Activated CD4-positive, alpha-beta memory T cell treated with anti-CD3 and anti-CD28 coated beads, Interleukin-2, amount 10 ng/mL, durations not matched to agents 7 days and 5 days (primary cell): ENCODE measurements at regions not wholly inside any gene's neighbourhood (a gene's known extent, or its start where the extent isn't known, plus 50 kb on each side); places are given as distances from the start of the nearest gene placed in this dataset.

Source experiments
- CTCF ChIA-PET: fragments of 350-600 bp; sonication (Branson Sonifier 250); formaldehyde crosslinking; loops from one replicate; lab custom pipeline; 2021; ENCODE audit warnings: antibody characterized with exemption, inconsistent platforms; lab: Charles Lee
- POLR2A ChIA-PET: fragments of 350-600 bp; sonication (Branson Sonifier 250); formaldehyde crosslinking; loops from one replicate; lab custom pipeline; 2021; ENCODE audit warnings: antibody characterized with exemption; lab: Charles Lee
- DNase-seq: peaks from one replicate; pipeline ENCODE4 v3.0.0-alpha.2; 2020
- H3K27ac Mint-ChIP-seq: one replicate; pipeline ENCODE4 v1.8.0; 2021; ENCODE audit warnings: mild to moderate bottlenecking, mixed read lengths
- H3K27me3 Mint-ChIP-seq: one replicate; pipeline ENCODE4 v1.8.0; 2021; ENCODE audit warnings: mixed read lengths
- H3K36me3 Mint-ChIP-seq: one replicate; pipeline ENCODE4 v1.8.0; 2021; ENCODE audit warnings: low read depth, mixed read lengths
- H3K4me1 Mint-ChIP-seq: one replicate; pipeline ENCODE4 v1.8.0; 2021; ENCODE audit warnings: mixed read lengths
- H3K4me3 Mint-ChIP-seq: one replicate; pipeline ENCODE4 v1.8.0; 2021; ENCODE audit warnings: mild to moderate bottlenecking, mixed read lengths
- H3K9me3 Mint-ChIP-seq: one replicate; pipeline ENCODE4 v1.8.0; 2021; ENCODE audit warnings: mixed read lengths

GRCh38 chr6:91879386-91879995, 1292.6 kb upstream of the MAP3K7 start:
- Mint-ChIP-seq H3K27me3 (no peaks in the 10 kb centered on the region), H3K36me3 (no peaks in the 10 kb centered on the region), H3K4me3 (no peak overlapping the region), H3K4me1 (no peaks in the 10 kb centered on the region), H3K9me3 (peaks cover 13% of the 10 kb centered on the region), H3K27ac (no peak overlapping the region)
- CTCF ChIA-PET: no interaction called here
- no peak for DNase-seq
- POLR2A ChIA-PET: no interaction called here

GRCh38 chr6:91877994-91878393, 1291.1 kb upstream of the MAP3K7 start:
- CTCF ChIA-PET: no interaction called here
- H3K4me1 Mint-ChIP-seq: no peaks in the 10 kb centered on the region
- no peaks in the 10 kb centered on the region for H3K27me3 Mint-ChIP-seq
- no peak overlapping the region for H3K27ac Mint-ChIP-seq
- no peaks in the 10 kb centered on the region for H3K36me3 Mint-ChIP-seq
- POLR2A ChIA-PET: no interaction called here
- no peak for DNase-seq
- H3K4me3 Mint-ChIP-seq: no peak overlapping the region
- peaks cover 9% of the 10 kb centered on the region for H3K9me3 Mint-ChIP-seq

- Mint-ChIP-seq H3K9me3 (peaks cover 7% of the 10 kb centered on the region), H3K4me1 (no peaks in the 10 kb centered on the region), H3K4me3 (no peak overlapping the region), H3K36me3 (no peaks in the 10 kb centered on the region), H3K27ac (no peak overlapping the region), H3K27me3 (no peaks in the 10 kb centered on the region)
- DNase-seq: no peak
- ChIA-PET POLR2A (no interaction called here), CTCF (no interaction called here)
Observed at GRCh38 chr6:91874971-91875370, 1288.1 kb upstream of the MAP3K7 start.

- no peak overlapping the region for H3K4me3 Mint-ChIP-seq
- no peaks in the 10 kb centered on the region for H3K36me3 Mint-ChIP-seq
- POLR2A ChIA-PET: no interaction called here
- H3K9me3 Mint-ChIP-seq: peaks cover 5% of the 10 kb centered on the region
- no peak overlapping the region for H3K27ac Mint-ChIP-seq
- H3K4me1 Mint-ChIP-seq: no peaks in the 10 kb centered on the region
- CTCF ChIA-PET: no interaction called here
- no peaks in the 10 kb centered on the region for H3K27me3 Mint-ChIP-seq
- no peak for DNase-seq
Observed at GRCh38 chr6:91868539-91869202, 1281.8 kb upstream of the MAP3K7 start.

GRCh38 chr6:91865889-91866288, 1279.0 kb upstream of the MAP3K7 start:
- Mint-ChIP-seq H3K27me3 (no peaks in the 10 kb centered on the region), H3K4me3 (no peak overlapping the region), H3K27ac (no peak overlapping the region), H3K36me3 (no peaks in the 10 kb centered on the region), H3K4me1 (no peaks in the 10 kb centered on the region), H3K9me3 (peaks cover 3% of the 10 kb centered on the region)
- ChIA-PET POLR2A (no interaction called here), CTCF (no interaction called here)
- DNase-seq: no peak

GRCh38 chr6:91864911-91865310, 1278.0 kb upstream of the MAP3K7 start:
- H3K27me3 Mint-ChIP-seq: no peaks in the 10 kb centered on the region

GRCh38 chr6:91860541-91861335, 1273.9 kb upstream of the MAP3K7 start:
- Mint-ChIP-seq H3K27ac (no peak overlapping the region), H3K36me3 (no peaks in the 10 kb centered on the region), H3K4me3 (no peak overlapping the region), H3K9me3 (no peaks in the 10 kb centered on the region), H3K27me3 (no peaks in the 10 kb centered on the region), H3K4me1 (no peaks in the 10 kb centered on the region)
- DNase-seq: no peak
- CTCF ChIA-PET: no interaction called here
- POLR2A ChIA-PET: no interaction called here

More at GRCh38 chr6:91864911-91865310, 1278.0 kb upstream of the MAP3K7 start:
- DNase-seq: no peak
- H3K36me3 Mint-ChIP-seq: no peaks in the 10 kb centered on the region
- H3K27ac Mint-ChIP-seq: no peak overlapping the region
- peaks cover 3% of the 10 kb centered on the region for H3K9me3 Mint-ChIP-seq
- CTCF ChIA-PET: no interaction called here
- POLR2A ChIA-PET: no interaction called here
- no peaks in the 10 kb centered on the region for H3K4me1 Mint-ChIP-seq
- no peak overlapping the region for H3K4me3 Mint-ChIP-seq

- CTCF ChIA-PET: no interaction called here
Observed at GRCh38 chr6:91852252-91852651, 1265.4 kb upstream of the MAP3K7 start.

GRCh38 chr6:91834813-91835212, 1247.9 kb upstream of the MAP3K7 start:
- POLR2A ChIA-PET: no interaction called here

More at GRCh38 chr6:91852252-91852651, 1265.4 kb upstream of the MAP3K7 start:
- Mint-ChIP-seq H3K9me3 (peaks cover 2% of the 10 kb centered on the region), H3K36me3 (no peaks in the 10 kb centered on the region), H3K27me3 (no peaks in the 10 kb centered on the region), H3K4me3 (no peak overlapping the region), H3K4me1 (no peaks in the 10 kb centered on the region), H3K27ac (no peak overlapping the region)
- no peak for DNase-seq
- POLR2A ChIA-PET: no interaction called here

GRCh38 chr6:91827151-91827550, 1240.3 kb upstream of the MAP3K7 start:
- POLR2A ChIA-PET: no interaction called here
- H3K27me3 Mint-ChIP-seq: no peaks in the 10 kb centered on the region
- H3K4me3 Mint-ChIP-seq: no peak overlapping the region
- no peak overlapping the region for H3K27ac Mint-ChIP-seq
- no peaks in the 10 kb centered on the region for H3K9me3 Mint-ChIP-seq
- no peak for DNase-seq
- H3K4me1 Mint-ChIP-seq: no peaks in the 10 kb centered on the region
- H3K36me3 Mint-ChIP-seq: no peaks in the 10 kb centered on the region
- CTCF ChIA-PET: no interaction called here

More at GRCh38 chr6:91834813-91835212, 1247.9 kb upstream of the MAP3K7 start:
- Mint-ChIP-seq H3K36me3 (no peaks in the 10 kb centered on the region), H3K4me3 (no peak overlapping the region), H3K27me3 (no peaks in the 10 kb centered on the region), H3K4me1 (no peaks in the 10 kb centered on the region), H3K9me3 (peaks cover 6% of the 10 kb centered on the region), H3K27ac (no peak overlapping the region)
- no peak for DNase-seq
- CTCF ChIA-PET: no interaction called here

- Mint-ChIP-seq H3K9me3 (no peaks in the 10 kb centered on the region), H3K27ac (no peak overlapping the region), H3K4me1 (no peaks in the 10 kb centered on the region), H3K36me3 (no peaks in the 10 kb centered on the region), H3K4me3 (no peak overlapping the region), H3K27me3 (no peaks in the 10 kb centered on the region)
- no peak for DNase-seq
- ChIA-PET CTCF (no interaction called here), POLR2A (no interaction called here)
Observed at GRCh38 chr6:91826128-91826527, 1239.3 kb upstream of the MAP3K7 start.

GRCh38 chr6:91824331-91824730, 1237.5 kb upstream of the MAP3K7 start:
- H3K27me3 Mint-ChIP-seq: no peaks in the 10 kb centered on the region
- H3K27ac Mint-ChIP-seq: no peak overlapping the region
- no peaks in the 10 kb centered on the region for H3K9me3 Mint-ChIP-seq
- POLR2A ChIA-PET: no interaction called here
- DNase-seq: no peak
- CTCF ChIA-PET: no interaction called here
- H3K4me3 Mint-ChIP-seq: no peak overlapping the region
- H3K4me1 Mint-ChIP-seq: no peaks in the 10 kb centered on the region
- H3K36me3 Mint-ChIP-seq: no peaks in the 10 kb centered on the region

- Mint-ChIP-seq H3K36me3 (no peaks in the 10 kb centered on the region), H3K4me3 (no peak overlapping the region), H3K9me3 (no peaks in the 10 kb centered on the region), H3K27ac (no peak overlapping the region), H3K27me3 (no peaks in the 10 kb centered on the region), H3K4me1 (no peaks in the 10 kb centered on the region)
- no peak for DNase-seq
- ChIA-PET POLR2A (no interaction called here), CTCF (no interaction called here)
Observed at GRCh38 chr6:91822581-91822980, 1235.7 kb upstream of the MAP3K7 start.
